SK-N-SH (cell line): ENCODE measurements at regions not wholly inside any gene's neighbourhood (a gene's known extent, or its start where the extent isn't known, plus 50 kb on each side); places are given as distances from the start of the nearest gene placed in this dataset.
A peak's percentile ranks its signal among the peaks of the same experiment; 100 is the strongest.

Experiments
- EP300 ChIP-seq, 2 experiments: IDR thresholded peaks; 2 replicates each; pipeline versions ENCODE4 v1.4.0 to v1.6.1; 2012; ENCODE audit warnings: borderline replicate concordance in 1 of 2, low read depth in 1 of 2, low read length in 1 of 2
- EZH2phosphoT487 ChIP-seq: fragments of 200-600 bp; sonication (generic); IDR thresholded peaks from 2 replicates; pipeline ENCODE4 v1.6.1; 2017; ENCODE audit warnings: low read depth, mixed run types, mild to moderate bottlenecking, antibody characterized with exemption, moderate library complexity, borderline replicate concordance
- FOXM1 ChIP-seq: IDR thresholded peaks from 2 replicates; pipeline ENCODE4 v1.4.0; 2012; ENCODE audit warnings: low read depth, mild to moderate bottlenecking
- GABPA ChIP-seq: IDR thresholded peaks from 2 replicates; pipeline ENCODE4 v1.4.0; 2012; ENCODE audit warnings: low read depth, mild to moderate bottlenecking
- GATA2 ChIP-seq: sonication (generic); formaldehyde crosslinking; IDR thresholded peaks from 2 replicates; pipeline ENCODE4 v1.5.0; 2020; ENCODE audit warnings: mild to moderate bottlenecking, missing genetic modification reagents
- NFIC ChIP-seq: IDR thresholded peaks from 2 replicates; pipeline ENCODE4 v1.4.0; 2012; ENCODE audit warnings: borderline replicate concordance
- RAD21 ChIP-seq: IDR thresholded peaks from 2 replicates; pipeline ENCODE4 v1.6.1; 2012; ENCODE audit warnings: mild to moderate bottlenecking, low read length
- RFX5 ChIP-seq: IDR thresholded peaks from 2 replicates; pipeline ENCODE4 v1.6.1; 2012; ENCODE audit warnings: mild to moderate bottlenecking, improper control_type of control experiment, low read length
- RXRA ChIP-seq: IDR thresholded peaks from 2 replicates; pipeline ENCODE4 v1.4.0; 2012; ENCODE audit warnings: low read depth, mild to moderate bottlenecking, borderline replicate concordance
- SMC3 ChIP-seq: IDR thresholded peaks from 2 replicates; pipeline ENCODE4 v1.6.1; 2012; ENCODE audit warnings: low read depth, low read length, improper control_type of control experiment
- TCF12 ChIP-seq: IDR thresholded peaks from 2 replicates; pipeline ENCODE4 v1.4.0; 2012
- TF ChIP-seq, protein P1 (sequence below): fragments of 200-600 bp; sonication (generic); IDR thresholded peaks from 2 replicates; pipeline ENCODE4 v1.6.1; 2017; ENCODE audit warnings: antibody characterized with exemption, mild to moderate bottlenecking, moderate library complexity
- TF ChIP-seq, protein P2 (sequence below): fragments of 150-350 bp; IDR thresholded peaks from 2 replicates; pipeline ENCODE4 v1.6.1; 2016; ENCODE audit warnings: mild to moderate bottlenecking, low read depth, low read length
- TF ChIP-seq, protein P3 (sequence below): IDR thresholded peaks from 2 replicates; pipeline ENCODE4; 2012

DNA sequence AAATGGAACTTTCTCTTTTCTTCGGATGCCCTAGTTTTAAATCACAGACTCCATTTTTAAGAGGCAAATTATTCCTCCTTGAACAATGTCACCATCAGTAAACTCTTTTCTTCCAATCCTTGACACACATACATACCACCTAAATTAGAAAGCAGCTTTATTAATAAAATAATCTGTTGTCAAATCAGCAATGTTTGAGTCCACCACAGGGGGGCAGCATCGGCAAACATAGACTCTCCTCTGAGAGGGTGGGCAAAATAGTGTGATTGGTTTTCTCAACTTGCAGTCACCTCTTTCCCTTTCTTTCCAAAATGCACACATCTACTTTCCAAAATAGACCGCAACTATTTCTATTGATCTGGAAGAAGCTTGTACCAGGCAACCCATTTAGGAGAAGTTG lies 438.4 kb upstream of the OR4E1 start:
- TF ChIP-seq, protein P1, sequence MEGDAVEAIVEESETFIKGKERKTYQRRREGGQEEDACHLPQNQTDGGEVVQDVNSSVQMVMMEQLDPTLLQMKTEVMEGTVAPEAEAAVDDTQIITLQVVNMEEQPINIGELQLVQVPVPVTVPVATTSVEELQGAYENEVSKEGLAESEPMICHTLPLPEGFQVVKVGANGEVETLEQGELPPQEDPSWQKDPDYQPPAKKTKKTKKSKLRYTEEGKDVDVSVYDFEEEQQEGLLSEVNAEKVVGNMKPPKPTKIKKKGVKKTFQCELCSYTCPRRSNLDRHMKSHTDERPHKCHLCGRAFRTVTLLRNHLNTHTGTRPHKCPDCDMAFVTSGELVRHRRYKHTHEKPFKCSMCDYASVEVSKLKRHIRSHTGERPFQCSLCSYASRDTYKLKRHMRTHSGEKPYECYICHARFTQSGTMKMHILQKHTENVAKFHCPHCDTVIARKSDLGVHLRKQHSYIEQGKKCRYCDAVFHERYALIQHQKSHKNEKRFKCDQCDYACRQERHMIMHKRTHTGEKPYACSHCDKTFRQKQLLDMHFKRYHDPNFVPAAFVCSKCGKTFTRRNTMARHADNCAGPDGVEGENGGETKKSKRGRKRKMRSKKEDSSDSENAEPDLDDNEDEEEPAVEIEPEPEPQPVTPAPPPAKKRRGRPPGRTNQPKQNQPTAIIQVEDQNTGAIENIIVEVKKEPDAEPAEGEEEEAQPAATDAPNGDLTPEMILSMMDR, result peak; percentile 59
- TF ChIP-seq RAD21 (no peak), FOXM1 (no peak), GABPA (no peak), GATA2 (CRISPR knock-in tag) (no peak), RFX5 (no peak), TCF12 (no peak), NFIC (no peak), EP300 (IDR thresholded peaks at IDR 0.05; ENCODE audit: borderline replicate concordance in 1 of 2, low read depth in 1 of 2, low read length in 1 of 2) (no peak), EZH2phosphoT487 (no peak), SMC3 (no peak), RXRA (no peak)
- TF ChIP-seq, protein P2, sequence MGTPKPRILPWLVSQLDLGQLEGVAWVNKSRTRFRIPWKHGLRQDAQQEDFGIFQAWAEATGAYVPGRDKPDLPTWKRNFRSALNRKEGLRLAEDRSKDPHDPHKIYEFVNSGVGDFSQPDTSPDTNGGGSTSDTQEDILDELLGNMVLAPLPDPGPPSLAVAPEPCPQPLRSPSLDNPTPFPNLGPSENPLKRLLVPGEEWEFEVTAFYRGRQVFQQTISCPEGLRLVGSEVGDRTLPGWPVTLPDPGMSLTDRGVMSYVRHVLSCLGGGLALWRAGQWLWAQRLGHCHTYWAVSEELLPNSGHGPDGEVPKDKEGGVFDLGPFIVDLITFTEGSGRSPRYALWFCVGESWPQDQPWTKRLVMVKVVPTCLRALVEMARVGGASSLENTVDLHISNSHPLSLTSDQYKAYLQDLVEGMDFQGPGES, result no peak
- TF ChIP-seq, protein P3, sequence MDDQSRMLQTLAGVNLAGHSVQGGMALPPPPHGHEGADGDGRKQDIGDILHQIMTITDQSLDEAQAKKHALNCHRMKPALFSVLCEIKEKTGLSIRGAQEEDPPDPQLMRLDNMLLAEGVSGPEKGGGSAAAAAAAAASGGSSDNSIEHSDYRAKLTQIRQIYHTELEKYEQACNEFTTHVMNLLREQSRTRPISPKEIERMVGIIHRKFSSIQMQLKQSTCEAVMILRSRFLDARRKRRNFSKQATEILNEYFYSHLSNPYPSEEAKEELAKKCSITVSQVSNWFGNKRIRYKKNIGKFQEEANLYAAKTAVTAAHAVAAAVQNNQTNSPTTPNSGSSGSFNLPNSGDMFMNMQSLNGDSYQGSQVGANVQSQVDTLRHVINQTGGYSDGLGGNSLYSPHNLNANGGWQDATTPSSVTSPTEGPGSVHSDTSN, result no peak
